ENCODE measurements at regions not wholly inside any gene's neighbourhood (a gene's known extent, or its start where the extent isn't known, plus 50 kb on each side); places are given as distances from the start of the nearest gene placed in this dataset.
"Not testable (repeated sequence)": the region's sequence is repeated elsewhere in the genome, so short reads cannot be mapped to it uniquely, and the experiment has no call there.

- TF ChIP-seq, protein P1, sequence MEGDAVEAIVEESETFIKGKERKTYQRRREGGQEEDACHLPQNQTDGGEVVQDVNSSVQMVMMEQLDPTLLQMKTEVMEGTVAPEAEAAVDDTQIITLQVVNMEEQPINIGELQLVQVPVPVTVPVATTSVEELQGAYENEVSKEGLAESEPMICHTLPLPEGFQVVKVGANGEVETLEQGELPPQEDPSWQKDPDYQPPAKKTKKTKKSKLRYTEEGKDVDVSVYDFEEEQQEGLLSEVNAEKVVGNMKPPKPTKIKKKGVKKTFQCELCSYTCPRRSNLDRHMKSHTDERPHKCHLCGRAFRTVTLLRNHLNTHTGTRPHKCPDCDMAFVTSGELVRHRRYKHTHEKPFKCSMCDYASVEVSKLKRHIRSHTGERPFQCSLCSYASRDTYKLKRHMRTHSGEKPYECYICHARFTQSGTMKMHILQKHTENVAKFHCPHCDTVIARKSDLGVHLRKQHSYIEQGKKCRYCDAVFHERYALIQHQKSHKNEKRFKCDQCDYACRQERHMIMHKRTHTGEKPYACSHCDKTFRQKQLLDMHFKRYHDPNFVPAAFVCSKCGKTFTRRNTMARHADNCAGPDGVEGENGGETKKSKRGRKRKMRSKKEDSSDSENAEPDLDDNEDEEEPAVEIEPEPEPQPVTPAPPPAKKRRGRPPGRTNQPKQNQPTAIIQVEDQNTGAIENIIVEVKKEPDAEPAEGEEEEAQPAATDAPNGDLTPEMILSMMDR (IDR thresholded peaks at IDR 0.05): no peak
- Histone ChIP-seq H3K27ac (no peak overlapping the region), H3K36me3 (no peaks in the 10 kb centered on the region), H3K4me1 (no peaks in the 10 kb centered on the region), H3K9me3 (peaks cover 0 to 16% (median 5%) of the 10 kb centered on the region in 11 donors), H3K4me3 (no peak overlapping the region), H3K27me3 (no peaks in the 10 kb centered on the region)
- ATAC-seq (no peak), DNase-seq (no peak)
- 96 to 97% methylated on average over 7 of the region's 7 CpGs for WGBS, 2 donors
- intact Hi-C loops (cut with DNase I): no loop called here
Measured at GRCh38 chr10:3564346-3565002, 220.5 kb downstream of the KLF6 start.

DNA sequence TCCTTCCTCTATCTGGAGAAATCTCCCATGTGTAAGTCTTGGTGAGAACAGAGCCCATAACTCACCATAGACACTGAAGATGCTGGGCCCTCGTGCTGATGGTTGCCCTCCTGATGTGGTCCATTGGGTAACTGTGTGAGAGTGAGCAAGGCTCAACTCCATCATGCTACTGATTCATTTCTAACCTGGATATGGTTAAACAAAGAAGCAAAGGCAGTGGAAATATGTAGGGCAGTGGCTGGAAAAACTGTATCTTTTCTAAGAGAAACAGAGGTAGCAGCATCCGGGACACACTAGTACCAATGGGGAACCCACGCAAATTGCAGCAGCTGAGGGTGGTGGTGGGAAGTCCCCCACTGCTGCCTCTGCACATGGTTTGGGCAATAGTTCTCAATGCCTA is 221.7 kb downstream of the KLF6 start:
- Histone ChIP-seq H3K27ac (no peak overlapping the region), H3K36me3 (no peaks in the 10 kb centered on the region), H3K4me3 (no peak overlapping the region), H3K27me3 (no peaks in the 10 kb centered on the region), H3K9me3 (peaks cover 0 to 16% (median 5%) of the 10 kb centered on the region in 11 donors), H3K4me1 (no peaks in the 10 kb centered on the region)
- DNase-seq: no peak
- intact Hi-C loops (cut with DNase I): no loop called here
- TF ChIP-seq, protein P1 (IDR thresholded peaks at IDR 0.05): no peak
- ATAC-seq: no peak
- WGBS, 2 donors: 96% methylated on average over 3 of the region's 3 CpGs

- H3K27me3 ChIP-seq; ATAC-seq; H3K27ac ChIP-seq; intact Hi-C loops (cut with DNase I); H3K9me3 ChIP-seq; H3K4me1 ChIP-seq; H3K36me3 ChIP-seq; H3K4me3 ChIP-seq; DNase-seq: not testable (repeated sequence)
- 76 to 84% methylated on average over 2 of the region's 3 CpGs for WGBS, 2 donors
Measured at GRCh38 chr10:3560628-3561027, 224.4 kb downstream of the KLF6 start.

- Histone ChIP-seq H3K4me3 (no peak overlapping the region), H3K9me3 (no peaks in the 10 kb centered on the region), H3K36me3 (no peaks in the 10 kb centered on the region), H3K27ac (no peak overlapping the region), H3K4me1 (no peaks in the 10 kb centered on the region), H3K27me3 (no peaks in the 10 kb centered on the region)
- TF ChIP-seq, protein P1 (IDR thresholded peaks at IDR 0.05): no peak
- 90 to 93% methylated on average over 3 of the region's 3 CpGs for WGBS, 2 donors
- ATAC-seq (no peak), DNase-seq (no peak)
- intact Hi-C loops (cut with DNase I): no loop called here
Measured at GRCh38 chr10:3559527-3559926, 225.5 kb downstream of the KLF6 start.

GRCh38 chr10:3559011-3559410 is 226.0 kb downstream of the KLF6 start:
- WGBS, 2 donors: 94 to 95% methylated on average over 2 of the region's 2 CpGs

GRCh38 chr10:3556191-3557017 is 228.6 kb downstream of the KLF6 start:
- DNase-seq: peak in 1 of 2 donors; percentile 20
- H3K36me3 ChIP-seq; H3K4me1 ChIP-seq; H3K27me3 ChIP-seq; intact Hi-C loops (cut with DNase I); ATAC-seq; H3K9me3 ChIP-seq: not testable (repeated sequence)
- H3K4me3 ChIP-seq: peak overlapping the region in 2 of 10 donors; percentile 1 to 17
- peak overlapping the region in 2 of 10 donors; percentile 0 to 46 for H3K27ac ChIP-seq
- 60 to 80% methylated on average over 46 of the region's 46 CpGs for WGBS, 2 donors

More at GRCh38 chr10:3559011-3559410, 226.0 kb downstream of the KLF6 start:
- no peak for ATAC-seq
- no peaks in the 10 kb centered on the region for H3K9me3 ChIP-seq
- H3K27ac ChIP-seq: no peak overlapping the region
- no peak for DNase-seq
- no peak overlapping the region for H3K4me3 ChIP-seq
- H3K4me1 ChIP-seq: no peaks in the 10 kb centered on the region
- intact Hi-C loops (cut with DNase I): no loop called here
- no peaks in the 10 kb centered on the region for H3K36me3 ChIP-seq
- H3K27me3 ChIP-seq: no peaks in the 10 kb centered on the region
- TF ChIP-seq, protein P1 (IDR thresholded peaks at IDR 0.05): no peak
